Bronchial epithelial cell (primary cell): ENCODE measurements at regions not wholly inside any gene's neighbourhood (a gene's known extent, or its start where the extent isn't known, plus 50 kb on each side); places are given as distances from the start of the nearest gene placed in this dataset.
A peak's percentile ranks its signal among the peaks of the same experiment; 100 is the strongest.

Source experiments
- DNase-seq: peaks from one replicate; pipeline ENCODE4 v3.0.0-alpha.2; 2010; ENCODE audit warnings: low read depth
- FAIRE-seq: peaks from 2 replicates; lab custom pipeline; 2011; peaks lifted over from hg19 to GRCh38; lab: Jason Lieb, UNC
- H3K27me3 ChIP-seq: 2 replicates; pipeline ENCODE4 v1.5.1; 2011; ENCODE audit warnings: low read length; ENCODE audit not compliant: control insufficient read depth, insufficient read depth
- H3K36me3 ChIP-seq: 2 replicates; pipeline ENCODE4 v1.5.1; 2011; ENCODE audit warnings: low read length; ENCODE audit not compliant: control insufficient read depth, insufficient read depth
- H3K4me3 ChIP-seq: 2 replicates; pipeline ENCODE4 v1.5.1; 2011; ENCODE audit warnings: mild to moderate bottlenecking, low read depth, low read length, control low read depth
- TF ChIP-seq, protein P1 (sequence below): IDR thresholded peaks from 2 replicates; pipeline ENCODE4 v1.5.1; 2011; ENCODE audit warnings: mild to moderate bottlenecking, moderate library complexity, low read length, control low read depth, inconsistent platforms; ENCODE audit not compliant: insufficient read depth, severe bottlenecking

DNA sequence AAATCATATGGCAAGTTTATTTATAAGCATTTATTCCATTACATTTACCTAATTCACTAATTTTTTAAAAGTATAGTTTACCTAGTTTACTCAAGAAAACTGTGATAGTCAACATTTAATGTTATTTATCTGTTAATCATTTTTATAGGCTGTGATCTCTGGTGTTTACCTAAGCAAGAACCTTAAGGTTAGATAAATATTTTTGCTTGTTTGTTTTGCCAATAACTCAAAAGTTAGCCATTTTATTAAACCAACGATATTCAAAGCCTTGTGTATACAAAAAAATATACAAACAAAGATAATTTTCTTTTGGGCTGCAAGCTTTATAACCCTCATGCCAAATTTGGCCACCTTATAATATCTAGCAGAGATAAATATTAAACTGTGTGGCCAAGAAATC, 157.3 kb downstream of the SLCO1B3 start:
- Histone ChIP-seq H3K27me3 (no peaks in the 10 kb centered on the region), H3K4me3 (no peak overlapping the region), H3K36me3 (no peaks in the 10 kb centered on the region)
- TF ChIP-seq, protein P1, sequence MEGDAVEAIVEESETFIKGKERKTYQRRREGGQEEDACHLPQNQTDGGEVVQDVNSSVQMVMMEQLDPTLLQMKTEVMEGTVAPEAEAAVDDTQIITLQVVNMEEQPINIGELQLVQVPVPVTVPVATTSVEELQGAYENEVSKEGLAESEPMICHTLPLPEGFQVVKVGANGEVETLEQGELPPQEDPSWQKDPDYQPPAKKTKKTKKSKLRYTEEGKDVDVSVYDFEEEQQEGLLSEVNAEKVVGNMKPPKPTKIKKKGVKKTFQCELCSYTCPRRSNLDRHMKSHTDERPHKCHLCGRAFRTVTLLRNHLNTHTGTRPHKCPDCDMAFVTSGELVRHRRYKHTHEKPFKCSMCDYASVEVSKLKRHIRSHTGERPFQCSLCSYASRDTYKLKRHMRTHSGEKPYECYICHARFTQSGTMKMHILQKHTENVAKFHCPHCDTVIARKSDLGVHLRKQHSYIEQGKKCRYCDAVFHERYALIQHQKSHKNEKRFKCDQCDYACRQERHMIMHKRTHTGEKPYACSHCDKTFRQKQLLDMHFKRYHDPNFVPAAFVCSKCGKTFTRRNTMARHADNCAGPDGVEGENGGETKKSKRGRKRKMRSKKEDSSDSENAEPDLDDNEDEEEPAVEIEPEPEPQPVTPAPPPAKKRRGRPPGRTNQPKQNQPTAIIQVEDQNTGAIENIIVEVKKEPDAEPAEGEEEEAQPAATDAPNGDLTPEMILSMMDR, result no peak
- DNase-seq (no peak), FAIRE-seq (no peak)

DNA sequence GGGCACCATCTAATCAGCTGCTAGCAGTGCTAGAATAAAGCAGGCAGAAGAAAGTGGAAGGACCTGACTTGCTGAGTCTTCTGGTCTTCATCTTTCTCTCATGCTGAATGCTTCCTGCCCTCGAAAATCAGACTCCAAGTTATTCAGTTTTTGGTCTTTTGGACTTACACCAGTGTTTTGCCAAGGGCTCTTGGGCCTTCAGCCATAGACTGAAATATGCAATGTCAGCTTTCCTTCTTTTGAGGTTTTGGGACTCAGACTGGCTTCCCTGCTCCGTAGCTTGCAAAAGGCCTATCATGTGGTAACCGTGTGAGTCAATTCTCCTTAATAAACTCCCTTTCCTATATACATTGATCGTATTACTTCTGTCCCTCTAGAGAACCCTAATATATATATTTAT, 159.3 kb downstream of the SLCO1B3 start:
- TF ChIP-seq, protein P1, result no peak
- Histone ChIP-seq H3K27me3 (no peaks in the 10 kb centered on the region), H3K36me3 (no peaks in the 10 kb centered on the region), H3K4me3 (no peak overlapping the region)
- FAIRE-seq (no peak), DNase-seq (no peak)

DNA sequence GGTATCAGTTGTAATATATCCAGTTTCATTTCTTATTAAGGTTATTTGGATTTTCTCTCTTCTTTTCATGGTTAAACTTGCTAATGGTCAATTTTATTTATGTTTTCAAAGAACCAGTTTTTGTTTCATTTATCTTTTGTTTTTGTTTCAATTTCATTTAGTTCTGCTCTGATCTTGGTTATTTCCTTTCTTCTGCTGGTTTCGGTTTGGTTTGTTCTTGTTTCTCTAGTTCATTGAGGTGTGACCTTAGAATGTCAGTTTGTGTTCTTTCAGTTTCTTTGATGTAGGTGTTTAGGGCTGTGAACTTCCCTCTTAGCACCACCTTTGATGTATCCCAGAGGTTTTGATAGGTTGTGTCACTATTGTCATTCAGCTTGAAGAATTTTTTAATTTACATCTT, 145.6 kb upstream of the SLCO1B1 start:
- Histone ChIP-seq H3K4me3 (no peak overlapping the region), H3K27me3 (no peaks in the 10 kb centered on the region), H3K36me3 (no peaks in the 10 kb centered on the region)
- TF ChIP-seq, protein P1, result no peak
- FAIRE-seq (no peak), DNase-seq (no peak)

DNA sequence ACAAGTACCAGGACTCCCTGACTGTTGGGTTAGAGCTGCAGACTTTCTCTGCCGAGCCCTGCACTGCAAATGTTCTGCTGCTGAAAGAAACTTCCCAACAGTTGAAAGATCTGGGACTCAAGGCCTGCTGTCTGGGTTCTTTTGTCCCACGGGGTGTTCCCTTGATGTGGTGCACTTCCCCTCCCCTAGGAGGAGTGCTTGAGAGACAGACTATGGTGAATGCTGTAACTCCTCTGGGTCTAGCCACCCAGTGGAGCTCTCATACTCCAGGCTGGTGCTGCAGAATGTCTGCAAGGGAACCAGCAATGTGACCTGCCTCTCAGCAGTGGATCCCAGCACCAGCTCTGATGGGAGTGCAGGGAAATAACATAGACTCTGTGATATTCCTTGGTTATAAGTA, 129.2 kb upstream of the SLCO1B1 start:
- H3K36me3 ChIP-seq, result no peaks in the 10 kb centered on the region
- DNase-seq (no peak), FAIRE-seq (no peak)
- TF ChIP-seq, protein P1, result no peak
- H3K4me3 ChIP-seq, result no peak overlapping the region
- H3K27me3 ChIP-seq, result no peaks in the 10 kb centered on the region

DNA sequence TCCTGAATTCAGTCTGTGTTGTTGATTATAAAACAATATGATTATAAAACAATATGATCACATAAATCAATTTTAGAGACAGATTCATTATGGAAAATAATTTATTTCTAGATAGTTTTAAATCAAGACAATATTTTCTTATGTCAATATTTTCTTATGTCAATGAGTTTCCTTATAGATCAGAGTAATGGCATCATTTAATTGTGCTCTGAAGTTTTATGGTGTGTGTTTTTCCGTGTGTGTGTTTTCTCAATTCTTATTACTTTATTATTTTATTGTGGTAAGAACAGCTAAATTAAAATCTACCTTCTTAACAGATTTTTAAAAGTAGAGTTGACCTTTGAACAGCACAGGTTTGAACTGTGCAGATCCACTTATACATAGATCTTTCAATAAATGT, 105.3 kb upstream of the SLCO1B1 start:
- no peak overlapping the region for H3K4me3 ChIP-seq
- DNase-seq, result no peak
- no peaks in the 10 kb centered on the region for H3K36me3 ChIP-seq
- no peak for FAIRE-seq
- TF ChIP-seq, protein P1, result no peak
- no peaks in the 10 kb centered on the region for H3K27me3 ChIP-seq

DNA sequence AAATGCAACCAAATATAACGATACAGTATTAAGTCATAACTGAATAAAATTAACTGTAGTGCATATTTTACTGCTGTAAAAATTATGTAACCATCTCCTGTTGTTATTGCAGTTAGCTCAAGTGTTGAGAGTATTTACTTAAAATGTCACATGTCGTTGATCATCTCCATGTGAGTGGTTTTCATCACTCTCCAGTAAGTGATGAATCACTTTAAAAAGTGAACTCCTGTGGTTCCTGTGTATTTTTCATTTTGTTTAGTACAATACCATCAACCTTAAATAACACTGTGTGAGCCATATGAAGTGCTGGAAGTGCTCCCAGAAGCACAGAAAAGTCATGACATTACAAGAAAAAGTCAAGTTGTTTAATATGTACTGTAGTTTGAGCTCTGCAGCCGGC, 104.7 kb upstream of the SLCO1B1 start:
- DNase-seq, result peak; percentile 1
- FAIRE-seq, result no peak
- Histone ChIP-seq H3K4me3 (no peak overlapping the region), H3K36me3 (no peaks in the 10 kb centered on the region), H3K27me3 (no peaks in the 10 kb centered on the region)
- TF ChIP-seq, protein P1, result no peak
